Mesenchymal stem cell (in vitro differentiated cells and primary cell): ENCODE measurements at regions not wholly inside any gene's neighbourhood (a gene's known extent, or its start where the extent isn't known, plus 50 kb on each side); places are given as distances from the start of the nearest gene placed in this dataset.
"Not testable (repeated sequence)": the region's sequence is repeated elsewhere in the genome, so short reads cannot be mapped to it uniquely, and the experiment has no call there.

ENCODE experiments used
- DNase-seq: peaks from one replicate; pipeline ENCODE4 v3.0.0-alpha.2; 2013
- H2AFZ ChIP-seq: one replicate; pipeline ENCODE4 v1.6.1; 2013; ENCODE audit warnings: low read depth, mild to moderate bottlenecking, control low read depth, inconsistent platforms, low read length, moderate library complexity
- H2AK5ac ChIP-seq: 2 replicates; pipeline ENCODE4 v1.6.1; 2013; ENCODE audit warnings: low read length, moderate library complexity, mild to moderate bottlenecking, inconsistent platforms; ENCODE audit not compliant: severe bottlenecking
- H2BK120ac ChIP-seq: one replicate; pipeline ENCODE4 v1.6.1; 2013; ENCODE audit warnings: low read depth, mild to moderate bottlenecking, inconsistent platforms, low read length, moderate library complexity
- H2BK12ac ChIP-seq, 2 experiments: one replicate each; pipeline ENCODE4 v1.6.1; 2013; ENCODE audit warnings: inconsistent platforms in 2 of 2, low read length in 2 of 2, mild to moderate bottlenecking in 2 of 2, moderate library complexity in 2 of 2, control low read depth in 1 of 2
- H2BK15ac ChIP-seq: one replicate; pipeline ENCODE4 v1.6.1; 2013; ENCODE audit warnings: mild to moderate bottlenecking, low read depth, inconsistent platforms; ENCODE audit not compliant: poor library complexity, severe bottlenecking
- H2BK5ac ChIP-seq: 2 replicates; pipeline ENCODE4 v1.6.1; 2013; ENCODE audit warnings: low read depth, mild to moderate bottlenecking, low read length, control low read depth, inconsistent platforms; ENCODE audit not compliant: poor library complexity, severe bottlenecking
- H3K14ac ChIP-seq, 2 experiments: one replicate each; pipeline ENCODE4 v1.6.1; 2013; ENCODE audit warnings: inconsistent platforms in 2 of 2, low read length in 2 of 2, control low read depth in 1 of 2, mild to moderate bottlenecking in 1 of 2, moderate library complexity in 1 of 2
- H3K18ac ChIP-seq, 2 experiments: one replicate each; pipeline ENCODE4 v1.6.1; 2013; ENCODE audit warnings: inconsistent platforms in 2 of 2, low read length in 2 of 2, control low read depth in 1 of 2, low read depth in 1 of 2, mild to moderate bottlenecking in 1 of 2
- H3K23ac ChIP-seq, 2 experiments: one replicate each; pipeline ENCODE4 v1.6.1; 2013; ENCODE audit warnings: inconsistent platforms in 2 of 2, low read length in 2 of 2, mild to moderate bottlenecking in 2 of 2, moderate library complexity in 2 of 2, control low read depth in 1 of 2
- H3K27ac ChIP-seq: 2 replicates; pipeline ENCODE4 v1.5.1; 2013; ENCODE audit warnings: mild to moderate bottlenecking, moderate library complexity, low read length, control low read depth, inconsistent platforms; ENCODE audit not compliant: poor library complexity, severe bottlenecking
- H3K27me3 ChIP-seq, 2 experiments: 2 replicates each; pipeline versions ENCODE4 v1.6.1 to v1.7.0; 2013; ENCODE audit warnings: low read length in 2 of 2, mild to moderate bottlenecking in 2 of 2, moderate library complexity in 2 of 2, control low read depth in 1 of 2, inconsistent platforms in 1 of 2; ENCODE audit not compliant: control insufficient read depth in 1 of 2, insufficient read depth in 1 of 2
- H3K36me3 ChIP-seq, 2 experiments: 2 replicates each; pipeline versions ENCODE4 v1.6.1 to v1.7.0; 2013; ENCODE audit warnings: low read length in 2 of 2, control low read depth in 1 of 2, inconsistent platforms in 1 of 2, low read depth in 1 of 2, mild to moderate bottlenecking in 1 of 2; ENCODE audit not compliant: insufficient read depth in 2 of 2, control insufficient read depth in 1 of 2
- H3K4ac ChIP-seq, 2 experiments: one replicate each; pipeline ENCODE4 v1.6.1; 2013; ENCODE audit warnings: inconsistent platforms in 2 of 2, low read length in 2 of 2, mild to moderate bottlenecking in 2 of 2, moderate library complexity in 2 of 2, control low read depth in 1 of 2, low read depth in 1 of 2
- H3K4me1 ChIP-seq: 2 replicates; pipeline ENCODE4 v1.6.1; 2013; ENCODE audit warnings: low read depth, low read length, control low read depth; ENCODE audit not compliant: control insufficient read depth, insufficient read depth
- H3K4me2 ChIP-seq: 2 replicates; pipeline ENCODE4 v1.6.1; 2013; ENCODE audit warnings: low read length, mild to moderate bottlenecking, inconsistent platforms; ENCODE audit not compliant: poor library complexity, severe bottlenecking
- H3K4me3 ChIP-seq, 2 experiments: 2 replicates each; pipeline versions ENCODE4 v1.5.1 to v1.7.0; 2013; ENCODE audit warnings: low read length in 2 of 2, mild to moderate bottlenecking in 2 of 2, control low read depth in 1 of 2, low read depth in 1 of 2; ENCODE audit not compliant: insufficient read depth in 1 of 2
- H3K79me1 ChIP-seq: replicated peaks from 2 replicates; pipeline ENCODE4 v1.6.1; 2013; ENCODE audit warnings: mild to moderate bottlenecking, control low read depth, low read length, inconsistent platforms; ENCODE audit not compliant: poor library complexity, severe bottlenecking
- H3K9ac ChIP-seq: 2 replicates; pipeline ENCODE4 v1.7.0; 2013; ENCODE audit warnings: mild to moderate bottlenecking, low read length, moderate library complexity
- H3K9me3 ChIP-seq: 2 replicates; pipeline ENCODE4 v1.7.0; 2013; ENCODE audit warnings: mild to moderate bottlenecking, low read length; ENCODE audit not compliant: control insufficient read depth
- H4K8ac ChIP-seq: one replicate; pipeline ENCODE4 v1.6.1; 2013; ENCODE audit warnings: inconsistent platforms, mild to moderate bottlenecking, low read length, moderate library complexity
- H4K91ac ChIP-seq: one replicate; pipeline ENCODE4 v1.6.1; 2013; ENCODE audit warnings: mild to moderate bottlenecking, low read length, inconsistent platforms
- WGBS: methylation state at CpG from one replicate; pipeline ENCODE4 v1.1.7; 2013; ENCODE audit warnings: mixed read lengths; 5-methylcytosine and 5-hydroxymethylcytosine counted together

DNA sequence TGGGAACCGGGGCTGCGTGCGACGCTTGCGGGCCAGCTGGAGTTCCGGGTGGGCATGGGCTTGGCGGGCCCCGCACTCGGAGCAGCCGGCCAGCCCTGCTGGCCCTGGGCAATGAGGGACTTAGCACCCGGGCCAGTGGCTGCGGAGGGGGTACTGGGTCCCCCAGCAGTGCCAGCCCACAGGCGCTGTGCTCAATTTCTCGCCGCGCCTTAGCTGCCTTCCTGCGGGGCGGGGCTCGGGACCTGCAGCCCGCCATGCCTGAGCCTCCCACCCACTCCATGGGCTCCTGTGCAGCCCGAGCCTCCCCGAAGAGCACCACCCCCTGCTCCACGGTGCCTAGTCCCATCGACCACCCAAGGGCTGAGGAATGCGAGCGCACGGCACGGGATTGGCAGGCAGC is 63.8 kb downstream of the PLXNA1 start:
- not testable (repeated sequence) for H2AK5ac ChIP-seq, H2BK120ac ChIP-seq, H2AFZ ChIP-seq, H3K23ac ChIP-seq, H2BK5ac ChIP-seq, H3K18ac ChIP-seq, H3K36me3 ChIP-seq, H4K8ac ChIP-seq, H3K4me3 ChIP-seq, H2BK12ac ChIP-seq, H3K27ac ChIP-seq, H3K4me2 ChIP-seq, H3K14ac ChIP-seq, H3K9ac ChIP-seq, H4K91ac ChIP-seq, DNase-seq, H3K4ac ChIP-seq, H3K79me1 ChIP-seq, H2BK15ac ChIP-seq
- peaks cover 18 to 27% of the 10 kb centered on the region in 2 experiments for H3K27me3 ChIP-seq
- 93% methylated on average over 13 of the region's 28 CpGs for WGBS
- peaks cover 11% of the 10 kb centered on the region for H3K9me3 ChIP-seq
- peaks cover 18% of the 10 kb centered on the region for H3K4me1 ChIP-seq

- Histone ChIP-seq H2BK15ac (no peak overlapping the region), H2BK12ac (no peak overlapping the region), H3K27me3 (peaks cover 27 to 41% of the 10 kb centered on the region in 2 experiments), H3K4me3 (no peak overlapping the region), H3K14ac (peak overlapping the region in 1 of 2 experiments; percentile 36), H4K8ac (no peak overlapping the region), H3K4me2 (no peak overlapping the region), H3K79me1 (no peaks in the 10 kb centered on the region), H3K4me1 (peaks cover 1% of the 10 kb centered on the region), H3K36me3 (no peaks in the 10 kb centered on the region), H3K4ac (no peak overlapping the region), H3K27ac (no peak overlapping the region), H2BK120ac (no peak overlapping the region), H3K9ac (no peak overlapping the region), H2AFZ (no peak overlapping the region), H2BK5ac (no peak overlapping the region), H2AK5ac (no peak overlapping the region), H4K91ac (peak overlapping the region; percentile 55), H3K23ac (no peak overlapping the region), H3K9me3 (peaks cover 11% of the 10 kb centered on the region), H3K18ac (no peak overlapping the region)
- DNase-seq: no peak
- WGBS: 89% methylated on average over 5 of the region's 5 CpGs
These were observed 66.5 kb downstream of the PLXNA1 start for GRCh38 chr3:127049393-127049792.

DNA sequence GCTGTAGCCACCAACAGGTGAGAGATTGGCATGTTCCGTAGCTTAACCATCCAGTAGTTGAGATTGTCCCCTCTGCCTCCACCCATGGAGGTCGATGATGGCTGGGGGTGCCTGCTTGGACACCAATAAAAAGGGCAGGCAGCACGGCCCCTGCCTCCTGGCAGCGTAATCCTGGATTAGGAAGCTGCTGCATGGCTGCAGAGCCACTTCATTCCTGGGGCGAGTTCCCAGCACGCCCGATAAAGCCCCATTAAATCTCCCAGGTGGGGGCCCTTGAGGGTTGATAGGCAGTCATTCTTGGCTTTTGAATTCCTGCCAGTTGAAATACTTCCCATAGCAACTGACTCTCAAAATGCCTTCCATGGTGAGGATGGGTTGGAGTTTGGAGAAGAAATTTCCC is 67.8 kb downstream of the PLXNA1 start:
- Histone ChIP-seq H4K91ac (no peak overlapping the region), H3K9me3 (peaks cover 11% of the 10 kb centered on the region), H3K36me3 (no peaks in the 10 kb centered on the region), H3K27ac (no peak overlapping the region), H3K4ac (no peak overlapping the region), H3K23ac (no peak overlapping the region), H3K4me3 (no peak overlapping the region), H3K4me1 (peaks cover 1% of the 10 kb centered on the region), H2AK5ac (no peak overlapping the region), H2BK120ac (no peak overlapping the region), H2BK15ac (no peak overlapping the region), H3K18ac (no peak overlapping the region), H2BK12ac (no peak overlapping the region), H4K8ac (no peak overlapping the region), H3K9ac (no peak overlapping the region), H3K79me1 (no peaks in the 10 kb centered on the region), H2AFZ (no peak overlapping the region), H2BK5ac (no peak overlapping the region), H3K27me3 (peaks cover 27 to 35% of the 10 kb centered on the region in 2 experiments), H3K4me2 (no peak overlapping the region), H3K14ac (no peak overlapping the region)
- DNase-seq: no peak
- 83% methylated on average over 7 of the region's 7 CpGs for WGBS

DNA sequence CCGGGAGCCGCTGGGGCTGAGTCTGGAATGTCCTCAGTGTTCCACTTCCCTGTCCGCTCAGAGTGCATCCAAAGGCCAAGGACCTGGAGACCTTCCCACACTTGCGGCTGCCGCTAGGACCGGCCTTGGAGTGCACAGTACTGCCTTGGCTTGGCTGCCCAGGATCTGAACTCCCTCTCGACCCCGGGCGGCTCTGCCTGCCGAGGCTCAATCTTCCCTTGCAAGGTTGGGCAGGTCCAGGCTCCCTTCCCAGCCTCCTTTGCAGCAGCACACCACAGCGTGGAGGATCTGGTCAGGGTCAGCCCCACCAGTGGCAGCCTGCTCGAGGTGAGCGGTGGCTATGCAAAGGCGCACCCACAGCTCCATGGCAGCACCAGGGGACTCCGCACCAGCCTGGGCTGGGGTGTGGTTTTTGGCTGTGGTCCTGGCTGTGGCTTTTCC is 69.2 kb downstream of the PLXNA1 start:
- H2AK5ac ChIP-seq: no peak overlapping the region
- 85% methylated on average over 15 of the region's 15 CpGs for WGBS
- DNase-seq: no peak

More for the DNA sequence above, 69.2 kb downstream of the PLXNA1 start:
- Histone ChIP-seq H3K23ac (no peak overlapping the region), H2BK15ac (no peak overlapping the region), H4K8ac (no peak overlapping the region), H3K4me1 (peaks cover 1% of the 10 kb centered on the region), H4K91ac (no peak overlapping the region), H3K27ac (no peak overlapping the region), H2AFZ (peak overlapping the region; percentile 2), H2BK120ac (no peak overlapping the region), H2BK12ac (no peak overlapping the region), H3K9ac (no peak overlapping the region), H3K18ac (no peak overlapping the region), H3K79me1 (no peaks in the 10 kb centered on the region), H3K4ac (no peak overlapping the region), H3K14ac (no peak overlapping the region), H3K36me3 (no peaks in the 10 kb centered on the region), H3K9me3 (peaks cover 18% of the 10 kb centered on the region), H3K27me3 (peaks cover 27 to 32% of the 10 kb centered on the region in 2 experiments), H3K4me2 (no peak overlapping the region), H2BK5ac (no peak overlapping the region), H3K4me3 (no peak overlapping the region)
